ENCODE measurements at regions not wholly inside any gene's neighbourhood (a gene's known extent, or its start where the extent isn't known, plus 50 kb on each side); places are given as distances from the start of the nearest gene placed in this dataset.

DNA sequence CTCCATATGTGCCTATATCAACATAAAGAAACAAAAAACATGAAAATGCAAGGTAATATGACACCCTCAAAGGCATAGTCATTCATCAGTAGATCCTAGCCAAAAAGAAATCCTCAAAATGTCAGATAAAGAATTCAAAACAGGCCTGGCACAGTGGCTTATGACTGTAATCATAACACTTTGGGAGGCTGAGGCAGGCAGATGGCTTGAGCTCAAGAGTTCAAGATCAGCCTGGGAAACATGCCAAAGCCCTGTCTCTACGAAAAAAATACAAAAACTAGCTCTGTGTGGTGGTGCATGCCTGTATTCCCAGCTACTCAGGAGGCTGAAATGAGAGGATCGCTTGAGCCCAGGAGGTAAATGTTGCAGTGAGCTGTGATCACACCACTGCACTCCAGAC, 284.6 kb upstream of the KLHL29 start:
- Histone ChIP-seq H3K4me2 (ENCODE audit: low read length) (no peak overlapping the region), H3K9ac (no peak overlapping the region), H3K9me3 (ENCODE audit: control insufficient read depth, low read length) (no peaks in the 10 kb centered on the region), H3K79me2 (no peaks in the 10 kb centered on the region), H3K4me1 (no peaks in the 10 kb centered on the region), H3K36me3 (ENCODE audit: control insufficient read depth, insufficient read depth, low read length) (no peaks in the 10 kb centered on the region), H3K4me3 (ENCODE audit: low read depth, low read length) (no peak overlapping the region), H2AFZ (no peak overlapping the region), H3K27me3 (ENCODE audit: control insufficient read depth, insufficient read depth, low read length) (no peaks in the 10 kb centered on the region), H3K27ac (no peak overlapping the region)
- TF ChIP-seq, protein P1, sequence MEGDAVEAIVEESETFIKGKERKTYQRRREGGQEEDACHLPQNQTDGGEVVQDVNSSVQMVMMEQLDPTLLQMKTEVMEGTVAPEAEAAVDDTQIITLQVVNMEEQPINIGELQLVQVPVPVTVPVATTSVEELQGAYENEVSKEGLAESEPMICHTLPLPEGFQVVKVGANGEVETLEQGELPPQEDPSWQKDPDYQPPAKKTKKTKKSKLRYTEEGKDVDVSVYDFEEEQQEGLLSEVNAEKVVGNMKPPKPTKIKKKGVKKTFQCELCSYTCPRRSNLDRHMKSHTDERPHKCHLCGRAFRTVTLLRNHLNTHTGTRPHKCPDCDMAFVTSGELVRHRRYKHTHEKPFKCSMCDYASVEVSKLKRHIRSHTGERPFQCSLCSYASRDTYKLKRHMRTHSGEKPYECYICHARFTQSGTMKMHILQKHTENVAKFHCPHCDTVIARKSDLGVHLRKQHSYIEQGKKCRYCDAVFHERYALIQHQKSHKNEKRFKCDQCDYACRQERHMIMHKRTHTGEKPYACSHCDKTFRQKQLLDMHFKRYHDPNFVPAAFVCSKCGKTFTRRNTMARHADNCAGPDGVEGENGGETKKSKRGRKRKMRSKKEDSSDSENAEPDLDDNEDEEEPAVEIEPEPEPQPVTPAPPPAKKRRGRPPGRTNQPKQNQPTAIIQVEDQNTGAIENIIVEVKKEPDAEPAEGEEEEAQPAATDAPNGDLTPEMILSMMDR (IDR thresholded peaks at IDR 0.05): no peak

DNA sequence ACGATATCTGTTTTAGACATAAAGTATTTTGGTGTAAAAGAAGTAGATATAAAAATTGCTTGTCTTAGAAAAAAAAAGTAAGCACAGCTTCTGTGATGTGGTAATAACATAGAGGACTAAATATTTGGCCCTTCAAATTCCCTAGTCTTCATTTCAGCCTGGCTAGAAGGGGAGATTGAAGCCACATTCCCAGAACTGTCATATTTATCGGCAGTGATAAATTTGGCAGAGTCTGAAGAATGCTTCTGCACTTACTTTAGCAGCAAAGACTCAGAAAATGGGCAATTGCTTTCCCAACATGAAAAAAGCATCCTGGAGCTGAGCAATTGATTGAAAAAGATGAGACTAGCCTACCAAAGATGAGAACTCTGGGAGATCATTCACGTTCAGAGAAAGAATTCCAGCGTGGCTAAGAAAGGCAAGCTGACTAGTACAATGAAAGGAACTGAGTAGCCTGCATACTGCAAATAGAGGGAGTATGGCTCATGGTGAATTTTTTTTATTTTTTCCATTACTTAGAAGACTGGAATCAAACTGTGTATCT, 278.7 kb upstream of the KLHL29 start:
- H3K27ac ChIP-seq: no peak overlapping the region
- TF ChIP-seq, protein P1 (IDR thresholded peaks at IDR 0.05): no peak
- no peaks in the 10 kb centered on the region for H3K4me1 ChIP-seq
- H3K4me2 ChIP-seq (ENCODE audit: low read length): no peak overlapping the region
- H3K9me3 ChIP-seq (ENCODE audit: control insufficient read depth, low read length): no peaks in the 10 kb centered on the region
- H3K36me3 ChIP-seq (ENCODE audit: control insufficient read depth, insufficient read depth, low read length): no peaks in the 10 kb centered on the region
- no peak overlapping the region for H3K4me3 ChIP-seq (ENCODE audit: low read depth, low read length)
- H2AFZ ChIP-seq: no peak overlapping the region
- no peaks in the 10 kb centered on the region for H3K79me2 ChIP-seq
- no peaks in the 10 kb centered on the region for H3K27me3 ChIP-seq (ENCODE audit: control insufficient read depth, insufficient read depth, low read length)
- no peak overlapping the region for H3K9ac ChIP-seq

DNA sequence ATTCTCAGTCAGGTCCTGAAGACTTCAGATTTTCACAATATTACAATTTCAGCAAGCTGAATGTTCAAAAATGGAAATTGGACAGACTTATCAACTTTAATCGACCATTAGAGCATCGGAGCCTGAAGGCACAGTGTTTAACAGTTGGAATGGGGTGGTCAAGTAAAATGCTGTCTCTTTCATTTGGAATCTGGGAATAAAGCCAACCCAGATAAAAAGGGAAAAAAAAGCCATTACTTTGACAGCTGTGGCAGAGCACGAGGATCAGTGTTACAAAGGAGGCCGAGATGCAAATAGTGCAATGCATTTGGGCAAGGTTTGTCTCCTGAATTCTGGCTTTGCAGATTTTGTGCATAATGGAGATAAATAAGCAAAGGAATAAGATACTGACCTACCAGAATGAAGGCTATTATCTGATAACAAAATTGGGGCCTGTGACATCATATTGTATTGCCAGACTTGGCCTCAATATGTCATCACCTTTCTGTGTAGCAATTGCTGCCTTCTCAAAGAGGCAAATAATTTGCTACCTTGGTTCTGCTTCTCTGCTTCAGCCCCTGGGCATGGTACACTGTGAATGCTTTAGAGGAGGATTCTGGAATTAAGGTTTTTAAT, 277.5 kb upstream of the KLHL29 start:
- H3K27ac ChIP-seq: no peak overlapping the region
- H3K4me1 ChIP-seq: no peaks in the 10 kb centered on the region
- no peak overlapping the region for H2AFZ ChIP-seq
- no peaks in the 10 kb centered on the region for H3K9me3 ChIP-seq (ENCODE audit: control insufficient read depth, low read length)
- no peak overlapping the region for H3K4me3 ChIP-seq (ENCODE audit: low read depth, low read length)
- no peak overlapping the region for H3K4me2 ChIP-seq (ENCODE audit: low read length)
- TF ChIP-seq, protein P1 (IDR thresholded peaks at IDR 0.05): no peak
- no peak overlapping the region for H3K9ac ChIP-seq
- no peaks in the 10 kb centered on the region for H3K36me3 ChIP-seq (ENCODE audit: control insufficient read depth, insufficient read depth, low read length)
- H3K79me2 ChIP-seq: no peaks in the 10 kb centered on the region
- no peaks in the 10 kb centered on the region for H3K27me3 ChIP-seq (ENCODE audit: control insufficient read depth, insufficient read depth, low read length)

DNA sequence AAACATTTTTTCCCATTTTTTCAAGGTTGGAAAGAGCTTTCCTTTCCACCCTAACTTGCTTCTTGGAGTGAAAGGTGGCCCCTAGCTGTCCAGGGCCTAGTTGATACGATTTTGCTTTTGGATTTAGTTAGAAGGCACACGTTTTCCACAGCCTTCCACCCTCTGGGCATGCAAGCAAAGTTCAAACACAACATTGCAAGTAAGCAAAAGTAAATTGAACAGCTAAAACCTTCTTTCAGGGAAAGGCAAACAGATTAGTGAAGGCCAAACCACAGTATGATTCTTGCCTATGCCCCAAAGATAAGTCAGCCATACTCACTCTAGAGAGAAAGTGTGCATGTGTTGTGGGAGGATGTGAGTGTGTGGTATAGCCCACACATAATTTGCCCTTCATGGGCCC, 273.7 kb upstream of the KLHL29 start:
- Histone ChIP-seq H3K79me2 (no peaks in the 10 kb centered on the region), H3K4me2 (ENCODE audit: low read length) (no peak overlapping the region), H3K4me3 (ENCODE audit: low read depth, low read length) (no peak overlapping the region), H3K9me3 (ENCODE audit: control insufficient read depth, low read length) (no peaks in the 10 kb centered on the region), H3K36me3 (ENCODE audit: control insufficient read depth, insufficient read depth, low read length) (no peaks in the 10 kb centered on the region), H3K4me1 (no peaks in the 10 kb centered on the region), H2AFZ (no peak overlapping the region), H3K27ac (no peak overlapping the region), H3K27me3 (ENCODE audit: control insufficient read depth, insufficient read depth, low read length) (no peaks in the 10 kb centered on the region), H3K9ac (no peak overlapping the region)
- TF ChIP-seq, protein P1 (IDR thresholded peaks at IDR 0.05): no peak

DNA sequence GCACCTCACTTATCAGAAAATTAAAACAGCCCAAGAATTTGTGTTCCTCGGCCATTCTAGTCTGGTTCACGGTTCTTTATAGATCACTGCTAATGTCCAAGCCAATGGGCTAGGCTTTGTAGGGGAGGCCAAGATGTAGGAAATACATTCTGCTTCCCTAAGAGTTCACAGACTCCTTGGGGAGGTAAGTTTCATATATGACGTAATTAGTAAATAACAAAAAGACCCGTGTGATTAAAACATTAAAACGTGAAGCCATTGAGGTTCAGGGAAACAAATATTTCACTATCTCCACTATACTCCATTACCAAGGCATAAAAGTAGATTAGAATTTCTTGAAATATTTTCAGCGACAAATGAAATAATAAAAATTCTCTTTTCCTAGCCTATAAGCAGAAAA, 272.5 kb upstream of the KLHL29 start:
- Histone ChIP-seq H3K9me3 (ENCODE audit: control insufficient read depth, low read length) (no peaks in the 10 kb centered on the region), H2AFZ (no peak overlapping the region), H3K27me3 (ENCODE audit: control insufficient read depth, insufficient read depth, low read length) (no peaks in the 10 kb centered on the region), H3K4me2 (ENCODE audit: low read length) (no peak overlapping the region), H3K27ac (no peak overlapping the region), H3K79me2 (no peaks in the 10 kb centered on the region), H3K9ac (no peak overlapping the region), H3K4me3 (ENCODE audit: low read depth, low read length) (no peak overlapping the region), H3K4me1 (no peaks in the 10 kb centered on the region), H3K36me3 (ENCODE audit: control insufficient read depth, insufficient read depth, low read length) (no peaks in the 10 kb centered on the region)
- TF ChIP-seq, protein P1 (IDR thresholded peaks at IDR 0.05): no peak

All from parathyroid adenoma (tissue), 2 donors.